HepG2 (cell line): ENCODE measurements at regions not wholly inside any gene's neighbourhood (a gene's known extent, or its start where the extent isn't known, plus 50 kb on each side); places are given as distances from the start of the nearest gene placed in this dataset.

Experiments used
- BCLAF1 ChIP-seq: fragments of 450-650 bp; IDR thresholded peaks from 2 replicates; pipeline ENCODE4 v1.6.1; 2017; ENCODE audit warnings: mild to moderate bottlenecking
- CBFB ChIP-seq: sonication (generic); formaldehyde crosslinking; IDR thresholded peaks from 2 replicates; pipeline ENCODE4 v1.4.0; 2020; ENCODE audit warnings: missing genetic modification reagents
- FOXA1 ChIP-seq, 2 experiments: fragments of 450-650 bp in 1 of 2; sonication (generic) in 1 of 2; formaldehyde crosslinking in 1 of 2; IDR thresholded peaks; 2 replicates each; pipeline versions ENCODE4 v1.4.0 to v1.6.1; 2016 to 2020; ENCODE audit warnings: missing genetic modification reagents in 1 of 2
- GABPA ChIP-seq, 2 experiments: IDR thresholded peaks; 2 replicates each; pipeline ENCODE4 v1.6.1; 2011 to 2016; ENCODE audit warnings: low read depth in 2 of 2, low read length in 1 of 2, missing biosample characterization in 1 of 2, missing genetic modification characterization in 1 of 2
- HES4 ChIP-seq: sonication (generic); formaldehyde crosslinking; IDR thresholded peaks from 2 replicates; pipeline ENCODE4 v1.9.0; 2021; ENCODE audit warnings: mild to moderate bottlenecking, missing genetic modification reagents, borderline replicate concordance
- HOXA7 ChIP-seq: sonication (generic); formaldehyde crosslinking; IDR thresholded peaks from 2 replicates; pipeline ENCODE4 v1.8.1; 2022; ENCODE audit warnings: mild to moderate bottlenecking, missing genetic modification reagents, moderate library complexity
- ISL2 ChIP-seq: sonication (generic); formaldehyde crosslinking; IDR thresholded peaks from 2 replicates; pipeline ENCODE4 v1.5.0; 2020; ENCODE audit warnings: missing genetic modification reagents
- KLF13 ChIP-seq: sonication (generic); formaldehyde crosslinking; IDR thresholded peaks from 2 replicates; pipeline ENCODE4 v1.4.0; 2020; ENCODE audit warnings: mild to moderate bottlenecking, missing genetic modification reagents
- KLF15 ChIP-seq: sonication (generic); formaldehyde crosslinking; IDR thresholded peaks from 2 replicates; pipeline ENCODE4 v1.8.1; 2023; ENCODE audit warnings: borderline replicate concordance, mild to moderate bottlenecking, inconsistent platforms, missing genetic modification reagents, mixed read lengths
- MEF2D ChIP-seq: sonication (generic); formaldehyde crosslinking; IDR thresholded peaks from 2 replicates; pipeline ENCODE4 v1.5.1; 2020; ENCODE audit warnings: mild to moderate bottlenecking, missing genetic modification reagents
- PATZ1 ChIP-seq: sonication (generic); formaldehyde crosslinking; IDR thresholded peaks from 2 replicates; pipeline ENCODE4 v1.4.0; 2020; ENCODE audit warnings: missing genetic modification reagents
- RAD21 ChIP-seq: fragments of 450-650 bp; formaldehyde crosslinking; IDR thresholded peaks from 2 replicates; pipeline ENCODE4 v1.5.0; 2020; ENCODE audit warnings: mild to moderate bottlenecking
- THAP8 ChIP-seq: sonication (generic); formaldehyde crosslinking; IDR thresholded peaks from 2 replicates; pipeline ENCODE4 v1.5.1; 2020; ENCODE audit warnings: missing genetic modification reagents, mild to moderate bottlenecking, borderline replicate concordance
- ZBTB33 ChIP-seq: sonication (generic); formaldehyde crosslinking; IDR thresholded peaks from 2 replicates; pipeline ENCODE4 v1.4.0; 2020; ENCODE audit warnings: missing genetic modification reagents
- ZFP36 ChIP-seq: fragments of 150-350 bp; IDR thresholded peaks from 2 replicates; pipeline ENCODE4 v1.6.1; 2018; ENCODE audit warnings: borderline replicate concordance, low read length, low read depth; ENCODE audit not compliant: partially characterized antibody
- ZNF264 ChIP-seq: sonication (generic); formaldehyde crosslinking; IDR thresholded peaks from 2 replicates; pipeline ENCODE4 v1.4.0; 2020; ENCODE audit warnings: missing genetic modification reagents
- ZNF282 ChIP-seq: fragments of 450-650 bp; IDR thresholded peaks from 2 replicates; pipeline ENCODE4 v1.6.1; 2018; ENCODE audit not compliant: partially characterized antibody
- ZNF570 ChIP-seq: sonication (generic); formaldehyde crosslinking; IDR thresholded peaks from 2 replicates; pipeline ENCODE4 v1.4.0; 2020; ENCODE audit warnings: mild to moderate bottlenecking, missing genetic modification reagents, borderline replicate concordance
- ZNF576 ChIP-seq: sonication (generic); formaldehyde crosslinking; IDR thresholded peaks from 2 replicates; pipeline ENCODE4 v1.4.0; 2020; ENCODE audit warnings: mild to moderate bottlenecking, missing genetic modification reagents
- ZNF644 ChIP-seq: IDR thresholded peaks from 2 replicates; pipeline ENCODE4 v1.6.1; 2016; ENCODE audit warnings: low read depth
- ZNF83 ChIP-seq: sonication (generic); formaldehyde crosslinking; IDR thresholded peaks from 2 replicates; pipeline ENCODE4 v1.4.0; 2020; ENCODE audit warnings: missing genetic modification reagents, mild to moderate bottlenecking, borderline replicate concordance
- ZSCAN12 ChIP-seq: sonication (generic); formaldehyde crosslinking; IDR thresholded peaks from 2 replicates; pipeline ENCODE4 v1.9.0; 2021; ENCODE audit warnings: mild to moderate bottlenecking, missing genetic modification reagents

GRCh38 chr17:13297183-13297582 is 279.4 kb upstream of the ELAC2 start (continued):
- no peak for TF ChIP-seq ZNF83
- TF ChIP-seq KLF13 (CRISPR knock-in tag) = no peak
- no peak for TF ChIP-seq ZNF570 (CRISPR knock-in tag)
- TF ChIP-seq ZFP36 = no peak
- no peak for TF ChIP-seq FOXA1 (IDR thresholded peaks at IDR 0.05)
- TF ChIP-seq FOXA1 (CRISPR knock-in tag; IDR thresholded peaks at IDR 0.05) = peak; percentile 49
- no peak for TF ChIP-seq THAP8 (CRISPR knock-in tag)
- TF ChIP-seq BCLAF1 = no peak
- no peak for TF ChIP-seq RAD21 (CRISPR knock-in tag)
- TF ChIP-seq GABPA (IDR thresholded peaks at IDR 0.05; ENCODE audit: low read depth, low read length) = no peak
- TF ChIP-seq GABPA (CRISPR knock-in tag; IDR thresholded peaks at IDR 0.05; ENCODE audit: low read depth) = no peak
- peak; percentile 97 for TF ChIP-seq MEF2D (CRISPR knock-in tag)
- TF ChIP-seq CBFB (CRISPR knock-in tag) = no peak
- TF ChIP-seq ZNF264 (CRISPR knock-in tag) = no peak
- TF ChIP-seq ISL2 (CRISPR knock-in tag) = peak; percentile 48; the same call in 1 of the 2 replicates
- TF ChIP-seq PATZ1 (CRISPR knock-in tag) = 0 out of 2 replicates have a peak, but pooled peaks have one; percentile 23
- no peak for TF ChIP-seq HOXA7
- no peak for TF ChIP-seq HES4 (CRISPR knock-in tag)
- no peak for TF ChIP-seq KLF15 (CRISPR knock-in tag)
- no peak for TF ChIP-seq ZNF576 (CRISPR knock-in tag)
- TF ChIP-seq ZSCAN12 = no peak
- TF ChIP-seq ZNF282 = no peak
- TF ChIP-seq ZBTB33 = no peak
- TF ChIP-seq ZNF644 (CRISPR knock-in tag) = 0 out of 2 replicates have a peak, but pooled peaks have one; percentile 16
